GM19035 (cell line): ENCODE measurements at regions not wholly inside any gene's neighbourhood (a gene's known extent, or its start where the extent isn't known, plus 50 kb on each side); places are given as distances from the start of the nearest gene placed in this dataset.

Source experiments
- ATAC-seq: cut with Tn5 transposase; IDR thresholded peaks from one replicate; pipeline ENCODE4 v1.9.1; 2021; ENCODE audit not compliant: unreplicated experiment

DNA sequence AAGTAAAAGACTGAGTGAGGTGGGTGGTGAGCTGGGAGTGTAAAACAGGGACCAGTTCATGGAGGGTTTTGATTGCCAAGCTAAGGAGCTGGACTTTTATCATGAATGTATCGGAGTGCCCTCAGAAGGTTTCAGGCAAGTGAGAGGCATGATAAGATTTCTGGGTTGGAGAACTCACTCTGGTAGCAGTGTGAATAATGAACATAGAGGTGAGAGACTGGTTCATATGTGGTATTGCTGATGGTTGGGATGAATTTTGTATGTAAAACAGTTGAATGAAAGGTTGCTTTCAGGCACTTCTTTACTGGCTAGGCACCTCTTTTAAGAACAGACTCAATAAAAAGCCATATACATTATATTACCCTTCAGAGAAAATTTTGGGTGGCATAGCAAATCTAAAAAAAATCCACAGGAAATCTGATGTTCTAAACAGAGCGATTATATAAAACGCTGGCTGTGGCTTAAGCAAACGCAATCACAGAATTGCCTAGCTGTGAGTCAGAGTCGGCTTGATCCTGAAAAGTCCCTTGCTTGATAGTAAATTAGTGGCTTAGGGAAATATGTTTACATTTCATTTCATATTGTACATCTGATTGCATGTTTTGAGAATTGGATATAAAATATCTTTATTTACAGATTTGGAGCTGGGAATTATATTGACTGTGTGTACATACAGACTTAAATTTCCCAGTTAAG is 92.9 kb upstream of the HDAC9 start:
- no peak for ATAC-seq

DNA sequence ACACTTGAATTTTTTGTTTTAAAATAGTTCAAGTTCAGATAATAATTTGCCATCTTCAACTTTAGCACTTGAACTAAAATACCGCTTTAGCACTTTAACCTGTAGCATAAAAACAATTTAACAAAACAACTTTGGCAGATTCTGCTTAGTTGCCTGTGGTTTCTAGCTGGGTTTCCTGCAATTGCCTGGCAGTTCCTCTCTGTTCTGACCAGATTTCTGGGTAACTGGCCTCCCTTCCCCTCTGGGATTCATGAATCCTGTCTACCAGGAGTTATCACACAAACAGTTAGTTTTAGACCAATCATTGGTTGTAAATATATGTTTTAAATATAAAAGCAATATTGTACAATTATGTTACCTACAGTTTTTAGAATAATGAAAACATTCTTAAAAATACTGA is 89.8 kb upstream of the HDAC9 start:
- no peak for ATAC-seq

DNA sequence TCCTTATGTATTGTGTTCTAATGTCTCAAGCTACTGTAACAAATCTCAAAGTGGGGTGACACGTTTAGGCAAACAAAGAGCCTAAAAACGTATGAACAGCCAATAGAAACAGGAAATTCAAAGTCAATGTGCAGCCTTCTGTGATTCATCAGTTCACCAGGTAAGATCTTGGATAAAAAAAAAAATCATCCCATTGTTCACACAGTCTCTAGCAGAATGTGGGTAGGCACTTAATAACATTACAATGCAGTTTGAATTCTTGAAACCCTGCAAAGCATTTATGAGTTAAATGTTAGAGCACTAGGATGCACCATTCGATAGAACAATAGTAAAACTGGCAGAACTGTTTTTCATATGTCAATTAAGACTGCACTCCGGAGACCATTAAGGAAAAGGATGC is 88.2 kb upstream of the HDAC9 start:
- no peak for ATAC-seq

DNA sequence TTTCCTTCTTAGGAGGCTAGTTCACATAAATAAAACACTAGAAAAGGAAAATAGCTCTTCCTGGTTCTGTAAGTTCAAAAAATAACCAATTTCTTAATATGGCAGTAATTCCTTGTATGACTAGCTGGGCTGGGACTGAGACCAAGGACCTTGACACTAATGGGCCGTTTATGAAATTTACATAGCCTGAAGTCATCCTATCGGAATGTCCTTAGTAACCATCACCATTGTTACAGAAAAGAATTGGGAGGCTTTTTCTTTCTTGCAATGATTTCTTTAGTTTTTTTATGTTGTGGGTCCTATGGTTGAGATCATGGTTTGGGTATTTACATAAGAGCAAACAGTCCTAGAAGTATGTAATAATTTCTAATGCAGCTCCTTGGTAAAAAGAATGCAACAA is 87.1 kb upstream of the HDAC9 start:
- ATAC-seq, result no peak

DNA sequence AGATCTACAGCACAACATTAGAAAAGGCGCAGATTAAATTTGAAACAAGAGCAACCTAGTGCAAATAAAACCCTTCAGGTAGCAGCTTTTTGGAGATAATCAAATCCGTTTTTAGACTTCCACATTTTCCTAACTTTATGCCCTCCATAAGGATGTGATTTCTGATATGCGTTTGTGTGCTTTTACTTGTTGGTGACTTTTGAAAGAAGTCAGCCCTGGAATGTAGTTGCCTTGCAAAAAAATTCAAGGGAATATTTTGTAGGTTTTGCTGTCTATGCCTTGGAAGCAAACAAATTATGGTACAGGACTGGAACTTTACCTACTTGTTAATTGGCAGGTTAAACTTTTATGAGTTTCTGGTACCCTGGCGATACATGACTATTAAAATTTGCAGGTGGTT is 86.7 kb upstream of the HDAC9 start:
- ATAC-seq, result no peak

DNA sequence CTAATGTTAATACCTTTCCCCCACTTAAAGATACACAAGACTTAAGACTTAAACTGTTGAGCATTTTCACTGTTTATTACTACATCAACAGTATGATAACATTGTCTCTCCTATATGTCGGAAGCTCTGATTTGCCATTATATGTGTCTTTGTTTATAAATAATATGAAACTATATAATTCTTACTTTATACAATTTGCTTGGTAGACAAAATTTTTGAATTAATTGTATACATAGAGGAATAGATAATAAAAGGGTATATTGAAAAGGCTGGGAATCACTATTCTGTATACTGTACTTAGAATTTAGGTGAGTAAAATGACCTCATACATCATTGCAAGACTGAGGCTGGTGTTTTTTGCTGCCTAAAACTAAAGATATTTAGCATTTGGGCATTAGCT is 82.1 kb upstream of the HDAC9 start:
- no peak for ATAC-seq

DNA sequence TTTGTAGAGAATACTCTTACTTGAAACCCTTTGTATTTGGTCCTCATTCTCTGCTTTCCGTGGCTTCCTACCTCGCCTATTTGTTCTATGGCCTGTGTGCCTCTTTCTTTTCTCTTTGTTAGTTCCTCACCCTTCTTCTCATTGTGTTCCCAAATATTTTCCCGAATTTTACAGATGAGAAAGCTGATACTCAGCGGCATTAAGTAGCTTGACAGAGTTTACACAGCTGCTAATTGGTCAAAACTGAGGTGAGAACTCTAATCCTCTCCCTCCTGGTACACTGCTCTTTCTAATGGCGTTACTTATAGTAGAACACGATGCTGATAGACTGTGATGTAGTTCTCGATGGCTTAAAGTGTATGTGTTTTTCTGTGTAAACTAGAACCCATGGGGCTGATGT is 80.7 kb upstream of the HDAC9 start:
- ATAC-seq, result no peak

DNA sequence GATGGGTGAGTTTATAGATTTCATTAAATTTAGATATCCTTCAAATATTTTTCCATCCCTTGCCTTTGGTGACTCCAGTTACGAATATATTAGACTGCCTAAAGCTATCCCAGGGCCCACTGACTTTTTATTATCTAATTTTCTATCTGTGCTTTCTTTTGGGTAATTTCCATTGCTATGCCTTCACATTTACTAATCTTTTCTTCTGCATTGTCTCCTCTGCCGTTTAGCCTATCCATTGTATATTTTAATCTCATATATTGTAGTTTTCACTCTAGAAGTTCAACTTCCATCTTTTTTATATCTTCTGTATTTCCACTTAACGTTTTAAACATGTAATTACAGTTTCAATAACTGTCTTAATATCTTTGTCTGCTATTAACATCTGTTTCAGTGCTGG is 78.6 kb upstream of the HDAC9 start:
- no peak for ATAC-seq

DNA sequence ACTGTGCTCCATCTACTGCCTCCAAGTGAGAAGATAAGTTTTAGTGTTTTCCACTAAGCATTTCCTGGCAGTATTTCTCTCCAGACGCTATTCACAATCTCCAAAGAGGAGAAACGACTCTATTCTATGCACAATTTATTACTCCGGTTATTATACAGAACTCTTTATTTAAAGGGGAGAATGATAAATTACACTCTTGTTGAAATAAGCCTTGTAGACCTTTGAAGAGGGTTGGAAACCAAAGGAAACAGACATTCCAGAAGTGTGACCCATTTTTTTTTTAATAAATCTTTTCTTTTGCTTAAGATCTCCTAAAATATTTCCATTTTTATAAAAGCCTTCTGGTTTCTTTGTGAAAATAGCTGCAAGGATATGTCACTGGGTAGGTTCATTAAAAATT is 76.1 kb upstream of the HDAC9 start:
- no peak for ATAC-seq

DNA sequence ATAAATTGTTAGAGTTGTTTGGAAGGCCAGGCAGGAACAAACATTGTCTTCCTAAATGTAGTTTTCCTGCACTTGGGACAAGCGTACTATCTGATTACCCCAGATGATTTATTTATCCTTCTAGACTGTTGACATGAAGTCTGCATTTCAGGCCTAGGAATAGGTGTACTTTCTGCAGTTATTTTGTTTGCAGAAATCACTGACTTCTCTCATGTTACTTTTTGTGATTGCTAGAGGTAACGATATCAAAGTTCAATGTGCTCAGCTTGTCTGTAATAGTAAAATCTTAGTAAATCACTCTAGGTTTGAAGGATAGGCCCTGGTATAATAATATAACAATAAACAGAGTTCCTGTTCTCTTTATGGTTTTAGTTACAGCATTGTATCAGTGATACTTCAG is 75.4 kb upstream of the HDAC9 start:
- no peak for ATAC-seq

DNA sequence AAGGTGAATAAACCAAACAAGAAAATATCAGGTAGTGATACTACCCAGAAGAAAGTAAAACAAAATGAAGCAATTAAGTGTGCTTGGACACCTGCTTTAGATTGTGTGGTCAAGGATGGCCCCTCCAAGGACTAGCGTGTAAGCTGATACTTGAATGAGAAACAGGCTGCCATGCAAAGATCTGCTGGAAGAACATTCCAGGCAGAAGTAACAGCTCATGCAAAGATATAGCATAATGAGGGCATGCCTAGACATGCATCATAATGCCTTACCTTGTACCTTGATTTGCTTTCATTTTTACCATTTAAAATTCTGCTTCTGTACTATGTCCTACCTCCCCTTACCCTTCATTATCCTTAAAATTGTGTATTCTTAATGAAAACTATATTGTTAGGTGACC is 74.8 kb upstream of the HDAC9 start:
- no peak for ATAC-seq

DNA sequence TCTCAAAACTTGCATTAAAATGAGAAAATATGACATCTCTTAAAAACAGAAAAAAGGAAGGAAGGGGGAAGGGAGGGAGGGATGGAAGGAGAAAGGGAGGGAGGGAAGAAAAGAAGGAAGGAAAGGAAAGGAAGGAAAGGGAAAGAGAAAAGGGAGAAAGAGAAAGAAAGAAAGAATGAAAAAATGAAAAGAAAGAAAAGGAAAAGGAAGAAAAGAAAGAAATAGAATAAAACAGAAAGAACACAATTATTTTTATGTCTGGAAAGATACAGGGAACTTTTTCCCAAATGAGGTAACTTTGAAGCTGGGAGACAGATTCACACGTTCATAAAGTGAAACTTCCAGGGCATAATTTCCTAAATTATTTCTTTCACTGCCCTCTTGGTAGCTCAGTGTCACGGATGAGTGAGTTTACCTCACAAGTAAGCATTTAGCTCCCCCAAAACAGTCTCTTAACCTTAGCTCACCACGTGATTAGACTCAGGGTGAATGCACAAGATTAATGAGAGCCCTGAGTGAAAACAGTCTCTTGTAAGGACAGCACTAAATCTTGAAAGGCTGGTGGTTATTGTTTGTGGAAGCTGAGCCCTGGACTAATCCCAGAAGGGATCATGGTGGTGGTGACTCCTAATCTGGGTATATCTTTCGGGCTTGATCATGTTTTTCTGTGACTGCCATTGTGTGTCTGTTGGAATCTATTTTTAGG is 74.1 kb upstream of the HDAC9 start:
- no peak for ATAC-seq

DNA sequence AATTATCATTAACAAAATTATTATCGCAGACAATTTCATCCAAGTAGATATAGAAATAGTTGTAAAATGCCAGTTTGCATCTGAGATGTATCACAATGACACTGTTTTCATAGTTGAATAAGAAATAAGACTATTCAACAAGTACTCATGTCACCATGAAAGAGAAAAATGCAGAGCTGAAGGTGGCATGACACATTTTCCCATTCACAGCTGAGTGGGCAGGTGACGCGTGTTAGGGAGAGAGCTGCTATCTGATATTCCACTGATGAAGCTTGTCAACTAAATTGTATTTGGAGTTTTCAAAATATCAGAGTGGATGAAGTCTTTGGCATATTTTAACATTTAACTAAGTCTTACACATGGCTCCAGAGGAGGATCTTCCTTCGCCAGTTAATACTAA is 70.3 kb upstream of the HDAC9 start:
- ATAC-seq, result no peak

DNA sequence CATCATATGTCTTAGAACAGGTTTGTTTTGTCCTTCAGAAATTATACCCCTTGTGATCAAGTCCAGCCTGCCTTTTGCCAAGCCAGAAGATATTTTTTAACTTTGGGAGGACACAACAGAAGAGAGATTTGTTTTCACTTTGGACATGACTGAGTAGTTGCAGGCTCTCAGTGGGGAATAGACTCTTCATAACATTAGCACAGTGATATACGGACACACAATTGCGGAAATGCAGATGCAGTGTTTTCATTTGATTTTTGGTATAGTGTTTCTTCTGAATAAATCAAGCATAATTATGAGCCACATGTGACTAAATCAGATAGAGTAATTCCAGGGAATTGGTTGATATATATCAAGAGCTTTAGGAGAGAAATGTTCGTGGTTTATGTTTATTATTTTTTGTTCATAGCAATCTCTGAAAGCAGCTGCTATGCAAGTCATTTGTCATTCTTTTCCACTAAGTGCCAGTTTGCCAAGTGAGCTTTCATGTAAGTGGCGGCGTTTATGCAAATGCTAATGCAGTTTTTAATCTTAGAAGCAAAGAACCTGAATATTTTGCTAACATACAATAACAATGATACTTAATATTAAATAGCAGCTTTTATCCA is 69.6 kb upstream of the HDAC9 start:
- ATAC-seq, result no peak

DNA sequence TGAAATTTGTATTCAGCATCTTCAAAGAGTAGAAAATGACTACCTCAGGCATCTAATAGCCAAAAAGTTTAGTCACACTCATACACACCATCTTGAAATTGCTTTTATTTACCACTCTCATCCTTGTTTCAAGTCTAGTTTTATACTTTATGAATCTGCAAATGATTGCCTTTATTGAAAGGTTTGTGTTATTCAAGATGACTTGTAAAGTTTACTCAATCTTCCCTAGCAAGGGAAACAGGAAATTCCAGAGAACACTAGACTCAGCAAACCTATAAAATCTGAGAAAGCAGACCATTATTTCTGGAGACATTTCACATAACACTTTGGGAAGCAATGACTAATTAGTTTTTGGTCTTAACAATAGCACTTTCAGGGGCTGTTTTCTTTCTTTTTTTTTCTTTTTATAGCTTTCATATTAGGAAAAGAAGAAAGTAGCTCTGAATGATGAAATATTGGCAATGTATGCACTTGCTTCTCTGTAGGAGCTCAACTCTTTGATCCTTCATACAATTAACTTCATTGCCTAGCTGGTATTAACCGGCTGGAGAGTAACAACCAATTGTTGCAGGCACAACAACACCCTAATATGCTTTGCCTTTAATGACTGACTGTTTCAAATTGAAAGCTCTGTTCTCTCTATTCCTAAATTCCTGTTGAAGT is 68.9 kb upstream of the HDAC9 start:
- ATAC-seq, result no peak

DNA sequence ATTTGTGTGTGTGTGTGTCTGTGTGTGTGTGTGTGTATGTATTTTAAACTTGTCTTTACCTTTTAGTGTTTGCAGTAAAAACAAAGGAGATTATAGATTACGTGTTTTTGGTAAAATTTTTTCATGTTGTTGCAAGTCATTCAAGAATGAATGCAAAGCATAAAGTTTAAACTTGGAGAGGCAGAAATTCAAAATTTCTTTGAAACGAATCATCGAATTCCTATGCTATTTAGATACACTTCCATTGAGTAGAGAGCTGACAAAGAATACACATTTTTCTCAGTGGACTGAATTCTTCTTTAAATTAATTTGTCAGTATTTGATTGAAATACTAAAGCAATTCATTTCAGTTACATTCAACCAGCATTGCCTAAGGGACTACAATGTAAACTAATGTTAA is 66.0 kb upstream of the HDAC9 start:
- no peak for ATAC-seq

DNA sequence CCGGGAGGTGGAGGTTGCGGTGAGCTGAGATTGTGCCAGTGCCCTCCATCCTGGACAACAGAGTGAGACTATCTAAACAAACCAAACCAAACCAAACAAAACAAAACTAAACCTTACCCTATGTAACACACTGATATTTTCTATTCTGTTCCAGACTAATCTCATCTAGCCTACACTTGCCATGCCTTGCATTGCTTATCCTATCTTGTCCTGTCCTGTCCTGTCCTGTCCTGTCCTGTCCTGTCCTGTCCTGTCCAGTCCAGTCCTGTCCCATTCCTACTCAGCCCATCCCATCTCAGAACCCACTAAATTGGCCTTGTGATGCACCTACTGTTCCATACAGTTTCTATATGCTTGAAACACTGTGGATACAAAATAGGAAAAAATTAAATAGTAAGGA is 64.7 kb upstream of the HDAC9 start:
- no peak for ATAC-seq

DNA sequence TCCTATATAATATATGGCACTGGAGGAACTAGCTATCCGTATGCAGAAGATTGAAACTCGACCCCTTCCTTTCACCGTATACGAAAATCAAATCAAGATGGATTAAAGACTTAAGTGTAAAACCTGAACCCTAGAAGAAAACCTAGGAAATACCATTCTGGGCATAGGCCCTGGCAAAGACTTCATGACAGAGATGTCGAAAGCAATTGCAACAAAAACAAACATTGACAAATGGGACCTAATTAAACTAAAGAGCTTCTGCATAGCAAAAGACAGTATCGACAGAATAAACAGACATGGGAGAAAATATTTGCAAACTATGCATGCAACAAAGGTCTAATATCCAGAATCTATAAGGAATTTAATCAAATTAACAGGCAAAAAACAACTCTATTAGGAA is 61.4 kb upstream of the HDAC9 start:
- no peak for ATAC-seq

DNA sequence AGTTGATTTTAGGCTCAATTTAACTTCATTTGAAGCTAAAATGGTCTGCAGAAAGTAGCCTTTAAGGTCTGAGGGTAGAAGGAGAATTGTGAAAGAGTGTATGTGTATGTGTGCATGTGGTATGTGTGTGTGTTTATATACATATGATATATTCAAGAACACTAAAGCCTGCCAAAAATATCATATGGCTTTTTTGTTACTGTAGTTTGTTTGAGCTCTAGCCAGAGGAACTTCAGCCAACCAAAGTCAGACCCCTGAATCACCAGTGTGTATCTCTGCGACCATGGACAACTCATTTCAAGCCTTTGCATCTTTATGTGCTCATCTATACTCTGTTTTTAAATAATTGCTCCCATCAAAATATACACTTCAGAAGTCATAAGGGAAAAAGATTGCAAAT is 58.4 kb upstream of the HDAC9 start:
- no peak for ATAC-seq

DNA sequence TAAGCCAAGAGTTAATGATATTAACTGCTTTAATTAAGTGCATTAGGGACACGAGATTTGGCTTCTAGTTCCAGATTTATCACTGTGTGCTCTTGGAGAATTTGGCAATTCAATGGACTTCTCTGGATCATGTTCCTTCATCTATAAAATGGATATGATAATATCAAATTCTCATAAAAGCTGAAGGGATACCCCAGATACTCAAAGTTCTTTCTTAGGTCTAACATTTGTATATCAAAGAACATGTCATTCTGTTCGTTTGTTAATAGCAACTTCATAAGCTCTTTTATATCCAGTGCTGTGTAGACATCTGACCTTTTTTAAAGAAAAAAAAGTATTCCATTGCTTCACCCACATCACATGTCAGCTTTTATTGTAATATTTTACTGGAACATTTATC is 54.6 kb upstream of the HDAC9 start:
- no peak for ATAC-seq

DNA sequence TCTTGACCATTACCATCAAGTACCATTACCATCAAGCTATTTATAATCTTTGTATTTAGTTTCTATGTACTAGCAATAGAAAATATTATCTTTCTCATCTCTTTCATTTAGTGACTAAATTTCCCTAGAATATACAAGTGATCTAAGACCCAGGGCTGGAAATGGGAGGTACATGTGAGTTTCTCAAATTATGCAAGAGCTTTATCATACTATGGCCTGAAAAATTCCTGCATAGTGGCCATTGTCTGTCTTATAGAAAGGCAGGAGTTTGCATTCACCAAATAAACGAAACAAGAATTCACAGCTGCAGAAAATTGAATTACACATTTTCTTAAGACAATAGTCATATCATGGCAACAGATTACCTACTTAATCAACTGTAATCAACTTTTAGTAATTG is 50.7 kb upstream of the HDAC9 start:
- ATAC-seq, result no peak

DNA sequence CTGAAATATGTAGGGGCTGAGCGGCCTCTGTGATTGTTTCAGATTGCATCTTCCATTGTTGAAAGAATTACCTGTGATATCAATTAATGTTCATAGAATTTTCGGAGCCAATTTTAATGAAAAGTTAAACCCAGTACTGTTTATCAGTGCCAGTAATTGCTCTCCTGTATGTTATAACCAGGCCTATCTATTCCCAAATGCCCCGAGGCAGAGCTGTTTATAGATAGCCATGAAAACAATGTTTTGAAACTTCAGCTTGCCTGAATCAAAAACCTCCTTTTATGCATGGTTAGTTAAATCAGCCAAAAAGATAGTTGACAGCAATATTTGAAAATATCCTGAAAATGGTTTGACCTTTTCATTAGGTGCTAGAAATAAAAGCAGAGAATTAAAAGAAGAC is 50.1 kb upstream of the HDAC9 start:
- no peak for ATAC-seq
